H1 (cell line): ENCODE measurements at regions not wholly inside any gene's neighbourhood (a gene's known extent, or its start where the extent isn't known, plus 50 kb on each side); places are given as distances from the start of the nearest gene placed in this dataset.

Source experiments
- CTCF ChIA-PET: fragments of 300-600 bp; sonication (Branson Sonifier 250); formaldehyde crosslinking; loops from one replicate; lab custom pipeline; 2021; ENCODE audit not compliant: partially characterized antibody; lab: Charles Lee
- POLR2A ChIA-PET: fragments of 300-600 bp; sonication (Branson Sonifier 250); formaldehyde crosslinking; loops from one replicate; lab custom pipeline; 2021; ENCODE audit warnings: inconsistent platforms; ENCODE audit not compliant: partially characterized antibody; lab: Charles Lee
- DNase-seq, 2 experiments: peaks; one replicate each; pipeline versions ENCODE4 v3.0.0 to v3.0.0-alpha.2; 2010 to 2022; ENCODE audit warnings: low spot score in 2 of 2, low read depth in 1 of 2, mixed read lengths in 1 of 2
- FAIRE-seq: peaks from 2 replicates; lab custom pipeline; 2011; peaks lifted over from hg19 to GRCh38; lab: Jason Lieb, UNC
- H2AFZ ChIP-seq: 2 replicates; pipeline ENCODE4 v1.8.1; 2012; ENCODE audit warnings: low read length, inconsistent platforms
- H2AK5ac ChIP-seq: 2 replicates; pipeline ENCODE4 v1.6.1; 2013; ENCODE audit warnings: low read depth, low read length
- H2BK120ac ChIP-seq: replicated peaks from 2 replicates; pipeline ENCODE3; 2013; ENCODE audit warnings: low read depth, low read length, inconsistent platforms
- H2BK12ac ChIP-seq: 2 replicates; pipeline ENCODE4 v1.6.1; 2013; ENCODE audit warnings: low read depth, low read length
- H2BK15ac ChIP-seq: 2 replicates; pipeline ENCODE4 v1.6.1; 2013; ENCODE audit warnings: low read length
- H2BK20ac ChIP-seq: 2 replicates; pipeline ENCODE4 v1.6.1; 2013; ENCODE audit warnings: low read length
- H2BK5ac ChIP-seq: 2 replicates; pipeline ENCODE4 v1.6.1; 2013; ENCODE audit warnings: low read depth, low read length
- H3K14ac ChIP-seq: 2 replicates; pipeline ENCODE4 v1.6.1; 2013; ENCODE audit warnings: inconsistent platforms; ENCODE audit not compliant: insufficient read length
- H3K18ac ChIP-seq: 2 replicates; pipeline ENCODE4 v1.6.1; 2013; ENCODE audit warnings: low read length; ENCODE audit errors: extremely low read depth
- H3K23ac ChIP-seq: 2 replicates; pipeline ENCODE4 v1.6.1; 2013; ENCODE audit warnings: inconsistent platforms; ENCODE audit not compliant: insufficient read length
- H3K23me2 ChIP-seq: 2 replicates; pipeline ENCODE4 v1.6.1; 2013; ENCODE audit warnings: low read depth, low read length
- H3K27ac ChIP-seq: 2 replicates; pipeline ENCODE4 v1.6.1; 2011; ENCODE audit warnings: low read depth, low read length, inconsistent platforms
- H3K27me3 ChIP-seq, 4 experiments: replicated peaks in 1 of 4; 1 replicate in 1 of 4; 2 replicates in 3 of 4; pipeline versions ENCODE4 v1.6.1 to v1.8.1; 2011 to 2013; ENCODE audit warnings: low read length in 3 of 4, mild to moderate bottlenecking in 3 of 4, inconsistent platforms in 2 of 4, mixed read lengths in 2 of 4, moderate library complexity in 1 of 4; ENCODE audit not compliant: control insufficient read depth in 3 of 4, insufficient read depth in 3 of 4; ENCODE audit errors: extremely low read depth in 1 of 4
- H3K36me3 ChIP-seq, 4 experiments: 2 replicates each; pipeline versions ENCODE4 v1.6.1 to v1.8.1; 2011 to 2013; ENCODE audit warnings: mild to moderate bottlenecking in 4 of 4, low read length in 3 of 4, moderate library complexity in 2 of 4, control low read depth in 1 of 4, inconsistent platforms in 1 of 4; ENCODE audit not compliant: insufficient read depth in 4 of 4, control insufficient read depth in 2 of 4
- H3K4ac ChIP-seq: replicated peaks from 2 replicates; pipeline ENCODE3; 2013; ENCODE audit warnings: low read length, low read depth, mixed read lengths, inconsistent platforms; ENCODE audit not compliant: insufficient read length
- H3K4me1 ChIP-seq, 4 experiments: replicated peaks in 1 of 4; 1 replicate in 1 of 4; 2 replicates in 3 of 4; pipeline versions ENCODE4 v1.6.1 to v1.8.1; 2011 to 2013; ENCODE audit warnings: low read length in 3 of 4, inconsistent platforms in 2 of 4, mixed read lengths in 1 of 4; ENCODE audit not compliant: insufficient read depth in 4 of 4, control insufficient read depth in 3 of 4
- H3K4me2 ChIP-seq, 2 experiments: 2 replicates each; pipeline versions ENCODE4 v1.6.1 to v1.8.1; 2011 to 2013; ENCODE audit warnings: low read depth in 2 of 2, low read length in 2 of 2, control low read depth in 1 of 2, inconsistent platforms in 1 of 2, mild to moderate bottlenecking in 1 of 2; ENCODE audit not compliant: insufficient read depth in 1 of 2
- H3K4me3 ChIP-seq, 4 experiments: fragments of 200-600, 300-600 bp in 1 of 4; sonication (generic), shearing (Covaris generic), sonication (Bioruptor Twin) in 1 of 4; 2 replicates each; pipeline versions ENCODE4 v1.5.1 to v1.8.1; 2011 to 2016; ENCODE audit warnings: low read length in 4 of 4, low read depth in 3 of 4, control low read depth in 2 of 4, inconsistent platforms in 2 of 4, mild to moderate bottlenecking in 2 of 4, mixed read lengths in 1 of 4, moderate library complexity in 1 of 4; ENCODE audit not compliant: insufficient read depth in 2 of 4; ENCODE audit errors: extremely low read depth in 1 of 4
- H3K56ac ChIP-seq: replicated peaks from 2 replicates; pipeline ENCODE3; 2013; ENCODE audit warnings: low read depth, mild to moderate bottlenecking, mixed read lengths, low read length, inconsistent platforms; ENCODE audit not compliant: insufficient read length
- H3K79me1 ChIP-seq: 2 replicates; pipeline ENCODE4 v1.6.1; 2013; ENCODE audit warnings: low read depth, low read length, control low read depth
- H3K79me2 ChIP-seq, 2 experiments: 2 replicates each; pipeline versions ENCODE4 v1.6.1 to v1.8.1; 2012 to 2013; ENCODE audit warnings: low read length in 2 of 2, mild to moderate bottlenecking in 2 of 2, inconsistent platforms in 1 of 2; ENCODE audit not compliant: insufficient read depth in 2 of 2, control insufficient read depth in 1 of 2
- H3K9ac ChIP-seq, 4 experiments: replicated peaks in 1 of 4; 1 replicate in 1 of 4; 2 replicates in 3 of 4; pipeline versions ENCODE4 v1.6.1 to v1.8.1; 2011 to 2013; ENCODE audit warnings: low read depth in 3 of 4, low read length in 3 of 4, control low read depth in 2 of 4, mild to moderate bottlenecking in 2 of 4, moderate library complexity in 2 of 4, inconsistent platforms in 1 of 4; ENCODE audit errors: extremely low read depth in 1 of 4
- H3K9me3 ChIP-seq, 2 experiments: 2 replicates each; pipeline versions ENCODE4 v1.6.1 to v1.8.1; 2012 to 2013; ENCODE audit warnings: mild to moderate bottlenecking in 2 of 2, moderate library complexity in 2 of 2, control low read depth in 1 of 2, inconsistent platforms in 1 of 2, low read depth in 1 of 2, low read length in 1 of 2, mixed read lengths in 1 of 2; ENCODE audit not compliant: insufficient read depth in 2 of 2
- H4K20me1 ChIP-seq, 2 experiments: replicated peaks in 1 of 2; 2 replicates each; pipeline versions ENCODE3 to v1.8.1; 2011 to 2013; ENCODE audit warnings: inconsistent platforms in 2 of 2, low read length in 2 of 2, mild to moderate bottlenecking in 1 of 2; ENCODE audit not compliant: insufficient read depth in 2 of 2, control insufficient read depth in 1 of 2
- H4K5ac ChIP-seq: 2 replicates; pipeline ENCODE4 v1.6.1; 2013; ENCODE audit warnings: low read length, low read depth, mixed read lengths, inconsistent platforms; ENCODE audit not compliant: insufficient read length
- H4K8ac ChIP-seq: 2 replicates; pipeline ENCODE4 v1.8.0; 2013; ENCODE audit warnings: mild to moderate bottlenecking, moderate library complexity, low read length, inconsistent platforms; ENCODE audit not compliant: insufficient read depth; ENCODE audit errors: extremely low read depth
- H4K91ac ChIP-seq: replicated peaks from 2 replicates; pipeline ENCODE3; 2013; ENCODE audit warnings: low read length, mixed read lengths, inconsistent platforms; ENCODE audit not compliant: insufficient read length
- ASH2L ChIP-seq: fragments of 200-600, 300-600 bp; sonication (generic); IDR thresholded peaks from one replicate; pipeline ENCODE4 v1.7.1; 2017; ENCODE audit warnings: low read length
- GABPA ChIP-seq: IDR thresholded peaks from 2 replicates; pipeline ENCODE4 v1.6.1; 2011; ENCODE audit warnings: mild to moderate bottlenecking, low read length, moderate library complexity, borderline replicate concordance; ENCODE audit not compliant: insufficient read depth
- POLR2AphosphoS5 ChIP-seq: IDR thresholded peaks from 2 replicates; pipeline ENCODE4 v1.6.1; 2011; ENCODE audit warnings: low read depth, low read length
- RAD21 ChIP-seq, 2 experiments: IDR thresholded peaks in 1 of 2; conservative IDR thresholded peaks in 1 of 2; 2 replicates each; pipeline ENCODE4 v1.6.1; 2011; ENCODE audit warnings: low read depth in 2 of 2, low read length in 2 of 2, improper control_type of control experiment in 1 of 2, inconsistent platforms in 1 of 2, mild to moderate bottlenecking in 1 of 2, moderate library complexity in 1 of 2
- SP1 ChIP-seq: IDR thresholded peaks from 2 replicates; pipeline ENCODE4 v1.6.1; 2011; ENCODE audit warnings: low read depth, low read length
- TAF7 ChIP-seq: optimal IDR thresholded peaks from 2 replicates; pipeline ENCODE3; 2011; ENCODE audit warnings: low read depth, mild to moderate bottlenecking, inconsistent platforms, low read length, moderate library complexity, borderline replicate concordance
- WGBS, 2 experiments: shearing (Covaris generic) in 1 of 2; methylation state at CpG; one replicate each; pipeline versions ENCODE4 v1.1.6 to v1.1.7; 2013 to 2015; ENCODE audit warnings: low lambda C conversion rate in 2 of 2, mixed read lengths in 2 of 2, inconsistent platforms in 1 of 2, low coverage in 1 of 2, missing lambda C conversion rate in 1 of 2; ENCODE audit not compliant: insufficient replicate concordance in 2 of 2, insufficient coverage in 1 of 2, insufficient read length in 1 of 2; ENCODE audit errors: extremely low coverage in 1 of 2, missing lambda C conversion rate in 1 of 2; 5-methylcytosine and 5-hydroxymethylcytosine counted together

DNA sequence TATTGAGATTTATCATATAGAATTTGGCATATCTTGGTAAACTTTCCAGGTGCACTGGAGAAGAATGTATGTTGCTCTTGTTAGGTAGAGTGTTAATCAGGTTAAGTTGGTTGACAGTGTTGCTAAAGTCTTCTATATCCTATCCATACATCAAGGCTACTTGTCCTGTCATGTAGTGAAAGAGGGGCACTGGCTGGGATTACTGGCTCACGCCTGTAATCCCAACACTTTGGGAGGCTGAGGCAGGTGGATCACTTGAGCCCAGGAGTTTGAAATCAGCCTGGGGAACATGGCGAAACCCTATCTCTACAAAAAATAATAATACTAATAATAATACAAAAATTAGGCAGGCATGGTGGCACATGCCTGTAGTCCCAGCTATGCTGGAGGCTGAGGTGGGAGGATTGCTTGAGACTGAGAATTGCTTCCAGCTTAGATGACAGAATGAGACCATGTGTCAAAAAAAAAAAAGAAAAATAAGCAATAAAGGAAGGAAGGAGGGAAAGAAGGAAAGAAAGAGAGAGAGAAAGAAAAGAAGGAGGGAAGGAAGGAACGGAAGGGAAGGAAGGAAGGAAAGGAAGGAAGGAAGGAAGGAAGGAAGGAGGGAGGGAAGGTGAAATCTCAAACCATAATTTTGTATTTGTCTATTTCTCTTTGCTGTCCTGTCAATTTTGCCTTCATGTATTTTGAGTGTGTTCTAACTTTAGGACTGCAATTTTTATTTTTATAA lies 57.4 kb upstream of the IQSEC1 start:
- Histone ChIP-seq H2BK15ac (no peak overlapping the region), H3K4me3 (no peak overlapping the region), H2BK120ac (no peak overlapping the region), H2BK12ac (no peak overlapping the region), H3K27ac (no peak overlapping the region), H3K36me3 (no peaks in the 10 kb centered on the region), H3K4ac (no peak overlapping the region), H2AK5ac (no peak overlapping the region), H4K91ac (no peak overlapping the region), H3K56ac (no peak overlapping the region), H3K14ac (no peak overlapping the region), H3K9ac (no peak overlapping the region), H4K8ac (no peak overlapping the region), H4K20me1 (peaks cover 0 to 5% of the 10 kb centered on the region in 2 experiments), H2AFZ (no peak overlapping the region), H3K23ac (no peak overlapping the region), H3K79me2 (no peaks in the 10 kb centered on the region), H3K23me2 (no peaks in the 10 kb centered on the region), H4K5ac (no peak overlapping the region), H3K27me3 (no peaks in the 10 kb centered on the region), H2BK20ac (no peak overlapping the region), H3K4me2 (no peak overlapping the region), H3K18ac (no peak overlapping the region), H3K4me1 (peaks cover 0 to under 1% (median 0%) of the 10 kb centered on the region in 4 experiments; a peak in 1 of 7 replicates), H2BK5ac (no peak overlapping the region), H3K9me3 (no peaks in the 10 kb centered on the region), H3K79me1 (no peaks in the 10 kb centered on the region)
- ChIA-PET CTCF (interaction anchor here (2.0 to 2.2 kb wide), 2 partner anchors 9 to 16 kb away, joined by 5 to 6 read pairs; no protein-coding TSS in a partner anchor), POLR2A (no interaction called here)
- FAIRE-seq: no peak
- WGBS, 2 experiments: 86% methylated on average over 3 of the region's 3 CpGs; no CpG with 5 or more reads in 1 of the 2 experiments
- DNase-seq: no peak
- TF ChIP-seq ASH2L (no peak), GABPA (no peak), RAD21 (IDR thresholded peaks at IDR 0.05 in 1 of 2, conservative IDR thresholded peaks at IDR 0.05 in 1 of 2; ENCODE audit: low read depth in 2 of 2, low read length in 2 of 2) (no peak), POLR2AphosphoS5 (no peak), SP1 (no peak), TAF7 (no peak)
